ENCODE measurements at regions not wholly inside any gene's neighbourhood (a gene's known extent, or its start where the extent isn't known, plus 50 kb on each side); places are given as distances from the start of the nearest gene placed in this dataset.

GRCh38 chr14:71855399-71856036 is 76.7 kb upstream of the RGS6 start:
- Histone ChIP-seq H3K27me3 (ENCODE audit: control insufficient read depth, insufficient read depth, low read length) (no peaks in the 10 kb centered on the region), H3K27ac (ENCODE audit: low read depth, low read length) (no peak overlapping the region), H3K4me1 (ENCODE audit: control insufficient read depth, insufficient read depth, low read length) (no peaks in the 10 kb centered on the region), H3K9ac (ENCODE audit: low read length) (no peak overlapping the region), H3K4me3 (ENCODE audit: low read length) (no peak overlapping the region), H3K36me3 (ENCODE audit: control insufficient read depth, insufficient read depth, low read length) (no peaks in the 10 kb centered on the region)

- Histone ChIP-seq H3K36me3 (ENCODE audit: control insufficient read depth, insufficient read depth, low read length) (no peaks in the 10 kb centered on the region), H3K27me3 (ENCODE audit: control insufficient read depth, insufficient read depth, low read length) (no peaks in the 10 kb centered on the region), H3K4me3 (ENCODE audit: low read length) (no peak overlapping the region), H3K4me1 (ENCODE audit: control insufficient read depth, insufficient read depth, low read length) (no peaks in the 10 kb centered on the region), H3K9ac (ENCODE audit: low read length) (no peak overlapping the region), H3K27ac (ENCODE audit: low read depth, low read length) (no peak overlapping the region)
Measured at GRCh38 chr14:71856199-71856919, 75.9 kb upstream of the RGS6 start.

DNA sequence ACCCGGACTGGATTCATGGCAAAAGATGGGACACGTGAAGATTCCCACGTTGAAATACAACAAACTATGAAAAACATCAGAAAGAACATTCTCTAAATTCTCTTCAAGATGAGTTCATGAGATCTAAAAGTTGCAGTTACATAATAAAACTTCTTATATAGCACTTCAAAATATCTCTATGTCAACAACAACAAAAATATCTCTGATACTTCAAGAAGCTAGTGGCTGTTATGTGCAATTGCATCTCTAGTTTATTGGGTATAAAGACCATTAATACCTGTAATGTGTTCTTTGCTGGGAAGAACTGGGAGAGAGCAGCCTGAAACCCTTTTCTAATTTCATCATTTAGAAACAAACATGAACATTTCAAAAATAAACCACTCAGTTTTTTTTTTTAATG is 69.2 kb upstream of the RGS6 start:
- Histone ChIP-seq H3K27me3 (ENCODE audit: control insufficient read depth, insufficient read depth, low read length) (no peaks in the 10 kb centered on the region), H3K4me3 (ENCODE audit: low read length) (no peak overlapping the region), H3K9ac (ENCODE audit: low read length) (no peak overlapping the region), H3K36me3 (ENCODE audit: control insufficient read depth, insufficient read depth, low read length) (no peaks in the 10 kb centered on the region), H3K4me1 (ENCODE audit: control insufficient read depth, insufficient read depth, low read length) (no peaks in the 10 kb centered on the region), H3K27ac (ENCODE audit: low read depth, low read length) (no peak overlapping the region)

- H3K27ac ChIP-seq (ENCODE audit: low read depth, low read length) = no peak overlapping the region
- H3K4me1 ChIP-seq (ENCODE audit: control insufficient read depth, insufficient read depth, low read length) = no peaks in the 10 kb centered on the region
- no peaks in the 10 kb centered on the region for H3K36me3 ChIP-seq (ENCODE audit: control insufficient read depth, insufficient read depth, low read length)
- H3K9ac ChIP-seq (ENCODE audit: low read length) = no peak overlapping the region
- no peak overlapping the region for H3K4me3 ChIP-seq (ENCODE audit: low read length)
- H3K27me3 ChIP-seq (ENCODE audit: control insufficient read depth, insufficient read depth, low read length) = no peaks in the 10 kb centered on the region
Measured at GRCh38 chr14:71863766-71864165, 68.5 kb upstream of the RGS6 start.

All from rectal smooth muscle tissue (tissue), 1 donor.